B cell (primary cell): ENCODE measurements at regions not wholly inside any gene's neighbourhood (a gene's known extent, or its start where the extent isn't known, plus 50 kb on each side); places are given as distances from the start of the nearest gene placed in this dataset.

Source experiments
- CTCF ChIP-seq: fragments of 200-600 bp; IDR thresholded peaks from one replicate; pipeline ENCODE4 v1.8.0; 2022; ENCODE audit warnings: antibody characterized with exemption, mild to moderate bottlenecking
- EZH2 ChIP-seq: IDR thresholded peaks from 2 replicates; pipeline ENCODE4 v1.6.1; 2012; ENCODE audit warnings: borderline replicate concordance, low read depth, mild to moderate bottlenecking, moderate library complexity, low read length; ENCODE audit not compliant: insufficient read depth, poor library complexity, severe bottlenecking

GRCh38 chr18:65942854-65943253, 192.0 kb downstream of the CDH7 start:
- no peak for TF ChIP-seq CTCF
- TF ChIP-seq EZH2, result no peak
